GM18502 (cell line): ENCODE measurements at regions not wholly inside any gene's neighbourhood (a gene's known extent, or its start where the extent isn't known, plus 50 kb on each side); places are given as distances from the start of the nearest gene placed in this dataset.

Source experiments
- ATAC-seq: cut with Tn5 transposase; IDR thresholded peaks from one replicate; pipeline ENCODE4 v1.9.1; 2021; ENCODE audit warnings: mild to moderate bottlenecking; ENCODE audit not compliant: unreplicated experiment, poor library complexity

- no peak for ATAC-seq
Observed at GRCh38 chr2:20557226-20557625, 93.7 kb downstream of the HS1BP3 start.

- ATAC-seq: no peak
Observed at GRCh38 chr2:20557635-20558034, 93.3 kb downstream of the HS1BP3 start.

- no peak for ATAC-seq
Observed at GRCh38 chr2:20558391-20559150, 92.3 kb downstream of the HS1BP3 start.

- no peak for ATAC-seq
Observed at GRCh38 chr2:20559277-20559676, 91.6 kb downstream of the HS1BP3 start.

- ATAC-seq: no peak
Observed at GRCh38 chr2:20560011-20560410, 90.9 kb downstream of the HS1BP3 start.

- ATAC-seq: no peak
Observed at GRCh38 chr2:20560891-20561636, 89.8 kb downstream of the HS1BP3 start.

GRCh38 chr2:20561637-20562454 is 89.1 kb downstream of the HS1BP3 start:
- ATAC-seq: no peak

GRCh38 chr2:20562540-20563225 is 88.2 kb downstream of the HS1BP3 start:
- ATAC-seq: no peak

- ATAC-seq: no peak
Observed at GRCh38 chr2:20563251-20563650, 87.6 kb downstream of the HS1BP3 start.

GRCh38 chr2:20563833-20564232 is 87.1 kb downstream of the HS1BP3 start:
- ATAC-seq: no peak

GRCh38 chr2:20565101-20565622 is 85.7 kb downstream of the HS1BP3 start:
- no peak for ATAC-seq

GRCh38 chr2:20565623-20566236 is 85.2 kb downstream of the HS1BP3 start:
- no peak for ATAC-seq

GRCh38 chr2:20566331-20566730 is 84.6 kb downstream of the HS1BP3 start:
- no peak for ATAC-seq

GRCh38 chr2:20567159-20567925 is 83.6 kb downstream of the HS1BP3 start:
- ATAC-seq: no peak
